Heart right ventricle (tissue), 16 donors: ENCODE measurements at regions not wholly inside any gene's neighbourhood (a gene's known extent, or its start where the extent isn't known, plus 50 kb on each side); places are given as distances from the start of the nearest gene placed in this dataset.

Source experiments
- ATAC-seq, 8 donors: fragments of 200-7000 bp; cut with Tn5 transposase; one replicate each; pipeline ENCODE4 v1.9.1; 2020; ENCODE audit warnings: mild to moderate bottlenecking in 8 of 8, moderate library complexity in 8 of 8, moderate number of reproducible peaks in 1 of 8
- DNase-seq, 2 donors: peaks; one replicate each; pipeline ENCODE4 v3.0.0-alpha.2; 2020
- H3K27ac ChIP-seq, 10 donors: fragments of 200-600 bp; sonication (generic) in 2 of 10; one replicate each; pipeline versions ENCODE4 v1.5.0 to v1.8.0; 2020 to 2022; ENCODE audit warnings: mild to moderate bottlenecking in 3 of 10
- H3K27me3 ChIP-seq, 7 donors: fragments of 200-600 bp; one replicate each; pipeline ENCODE4 v1.8.0; 2021 to 2022; ENCODE audit warnings: mild to moderate bottlenecking in 2 of 7
- H3K36me3 ChIP-seq, 9 donors: fragments of 200-600 bp; sonication (generic) in 1 of 9; one replicate each; pipeline versions ENCODE4 v1.5.0 to v1.8.0; 2020 to 2022; ENCODE audit warnings: mild to moderate bottlenecking in 2 of 9
- H3K4me1 ChIP-seq, 9 donors: fragments of 200-600 bp; sonication (generic) in 1 of 9; one replicate each; pipeline versions ENCODE4 v1.5.0 to v1.8.0; 2020 to 2022; ENCODE audit warnings: mild to moderate bottlenecking in 4 of 9
- H3K4me3 ChIP-seq, 10 donors: fragments of 200-600 bp; sonication (generic) in 2 of 10; one replicate each; pipeline versions ENCODE4 v1.5.0 to v1.8.0; 2020 to 2022; ENCODE audit warnings: mild to moderate bottlenecking in 7 of 10, moderate library complexity in 2 of 10
- H3K9me3 ChIP-seq, 11 donors: fragments of 200-600 bp in 10 of 11; sonication (generic) in 2 of 11; one replicate each; pipeline versions ENCODE4 v1.5.0 to v1.8.0; 2013 to 2022; ENCODE audit warnings: mild to moderate bottlenecking in 2 of 11, control low read depth in 1 of 11, moderate library complexity in 1 of 11
- WGBS, 2 donors: extraction: QIAGEN DNeasy Blood & Tissue Kit; methylation state at CpG; one replicate each; pipeline ENCODE4 v1.1.7; 2013; ENCODE audit warnings: inconsistent platforms in 1 of 2; 5-methylcytosine and 5-hydroxymethylcytosine counted together
- intact Hi-C, 10 donors: fragments of 100-400 bp; cut with DNase I; formaldehyde crosslinking; loops; one replicate each; pipeline versions ENCODE4 v1.11.1 to v1.14.2; 2022
- TF ChIP-seq, protein P1 (sequence below), 9 donors: fragments of 200-600 bp; sonication (generic) in 2 of 9; IDR thresholded peaks; one replicate each; pipeline versions ENCODE4 v1.5.0 to v1.8.0; 2021 to 2022; ENCODE audit warnings: antibody characterized with exemption in 9 of 9, mild to moderate bottlenecking in 5 of 9, moderate library complexity in 1 of 9
- donor health status: Arrhythmogenic right ventricular cardiomyopathy.
- donor health status: ischemic (EF 13 %, LVEDD 7.1; RV severe dilation, severe dysfunction).
- donor health status: healthy with polysubstance abuse.
- donor health status: DM: no; HTN: yes; CAD: no.
- donor health status: DM: no; HTN: no; CAD: no.
- donor health status: ischemic (EF 25% LVEDD 6.9; RV normal size, moderate dysfunction).
- donor health status: ischemic (EF 25% LVEDD 5.7; RV mildly dilated, moderate dysfunction).
- donor health status: healthy.
- donor health status: DM: yes; HTN: yes; CAD: no.
- donor health status: Ischemic cardiomyopathy.
- donor health status: ischemic (EF 35%, LVEDD 5.7; RV mildly dilated, moderate dysfunction).
- donor health status: nonischemic (EF 11% LVEDD 7.7; RV severe dilation, severe dysfunction).
- donor health status: DM: yes; HTN: yes; CAD: no.
- donor health status: PGD.
- donor health status: ischemic (EF 29% LVEDD 5.4; RV normal size, mild dysfunction).
- donor health status: nonischemic (EF 23%, LVEDD 6.1; RV moderate dilation, normal function).

DNA sequence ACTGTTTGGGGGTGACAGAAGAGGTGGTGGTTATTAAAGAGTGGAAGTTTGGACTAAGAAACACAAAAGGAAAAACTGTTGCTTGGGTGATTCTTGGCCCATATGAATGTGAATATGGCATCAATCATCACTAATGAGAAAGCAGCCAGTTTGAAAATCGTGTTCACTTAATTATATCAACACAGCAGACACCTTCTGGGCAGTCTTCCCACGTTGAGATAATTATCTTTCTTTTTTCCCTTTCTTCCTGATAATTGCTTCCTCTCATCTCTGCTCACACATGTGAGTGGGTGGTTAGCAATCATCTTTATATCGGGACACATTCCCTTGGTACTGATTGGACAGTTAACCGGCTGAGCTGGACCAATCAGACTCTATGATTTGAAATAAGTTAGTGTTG is 539.7 kb downstream of the AACS start:
- H3K27me3 ChIP-seq: no peaks in the 10 kb centered on the region
- H3K36me3 ChIP-seq: no peaks in the 10 kb centered on the region
- intact Hi-C loops: no loop called here
- no peak for ATAC-seq
- no peaks in the 10 kb centered on the region for H3K4me1 ChIP-seq
- H3K9me3 ChIP-seq: peaks cover 0 to 15% (median 0%) of the 10 kb centered on the region in 11 donors
- DNase-seq: no peak
- H3K27ac ChIP-seq: no peak overlapping the region
- H3K4me3 ChIP-seq: no peak overlapping the region
- 56% methylated on average over 4 of the region's 4 CpGs for WGBS, 2 donors
- TF ChIP-seq, protein P1, sequence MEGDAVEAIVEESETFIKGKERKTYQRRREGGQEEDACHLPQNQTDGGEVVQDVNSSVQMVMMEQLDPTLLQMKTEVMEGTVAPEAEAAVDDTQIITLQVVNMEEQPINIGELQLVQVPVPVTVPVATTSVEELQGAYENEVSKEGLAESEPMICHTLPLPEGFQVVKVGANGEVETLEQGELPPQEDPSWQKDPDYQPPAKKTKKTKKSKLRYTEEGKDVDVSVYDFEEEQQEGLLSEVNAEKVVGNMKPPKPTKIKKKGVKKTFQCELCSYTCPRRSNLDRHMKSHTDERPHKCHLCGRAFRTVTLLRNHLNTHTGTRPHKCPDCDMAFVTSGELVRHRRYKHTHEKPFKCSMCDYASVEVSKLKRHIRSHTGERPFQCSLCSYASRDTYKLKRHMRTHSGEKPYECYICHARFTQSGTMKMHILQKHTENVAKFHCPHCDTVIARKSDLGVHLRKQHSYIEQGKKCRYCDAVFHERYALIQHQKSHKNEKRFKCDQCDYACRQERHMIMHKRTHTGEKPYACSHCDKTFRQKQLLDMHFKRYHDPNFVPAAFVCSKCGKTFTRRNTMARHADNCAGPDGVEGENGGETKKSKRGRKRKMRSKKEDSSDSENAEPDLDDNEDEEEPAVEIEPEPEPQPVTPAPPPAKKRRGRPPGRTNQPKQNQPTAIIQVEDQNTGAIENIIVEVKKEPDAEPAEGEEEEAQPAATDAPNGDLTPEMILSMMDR (IDR thresholded peaks at IDR 0.05): no peak

DNA sequence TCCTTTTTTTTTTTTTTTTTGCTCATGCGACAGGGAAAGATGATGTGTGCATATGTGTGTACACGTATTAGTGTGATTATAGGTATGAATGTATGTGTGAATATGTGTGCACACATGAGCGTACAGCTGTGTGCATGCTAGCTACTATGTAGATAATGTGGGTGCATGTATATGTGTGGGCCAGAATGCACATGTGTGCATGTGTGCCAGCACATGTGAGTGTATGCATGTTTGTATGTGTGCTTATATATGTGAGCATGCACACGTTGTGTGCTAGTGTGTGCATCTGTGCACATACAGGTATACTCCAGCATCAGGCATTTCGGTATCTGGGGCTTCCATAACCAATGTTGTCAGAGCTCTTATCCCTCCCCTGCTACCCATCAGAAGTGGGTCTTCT is 541.1 kb downstream of the AACS start:
- no peaks in the 10 kb centered on the region for H3K27me3 ChIP-seq
- peaks cover 0 to 15% (median 0%) of the 10 kb centered on the region in 11 donors for H3K9me3 ChIP-seq
- intact Hi-C loops: no loop called here
- TF ChIP-seq, protein P1 (IDR thresholded peaks at IDR 0.05): no peak
- DNase-seq (no peak), ATAC-seq (no peak)
- no peaks in the 10 kb centered on the region for H3K4me1 ChIP-seq
- H3K36me3 ChIP-seq: no peaks in the 10 kb centered on the region
- 80 to 86% methylated on average over 5 of the region's 5 CpGs for WGBS, 2 donors
- no peak overlapping the region for H3K27ac ChIP-seq
- H3K4me3 ChIP-seq: no peak overlapping the region

GRCh38 chr12:125610292-125610691 is 545.1 kb downstream of the AACS start:
- H3K9me3 ChIP-seq: peaks cover 0 to 6% (median 0%) of the 10 kb centered on the region in 11 donors
- H3K27ac ChIP-seq: no peak overlapping the region
- no peaks in the 10 kb centered on the region for H3K27me3 ChIP-seq
- no peaks in the 10 kb centered on the region for H3K36me3 ChIP-seq
- H3K4me3 ChIP-seq: no peak overlapping the region
- H3K4me1 ChIP-seq: no peaks in the 10 kb centered on the region
- WGBS, 2 donors: 67 to 70% methylated on average over 5 of the region's 5 CpGs
- no peak for ATAC-seq
- TF ChIP-seq, protein P1 (IDR thresholded peaks at IDR 0.05): no peak
- no peak for DNase-seq
- intact Hi-C loops: no loop called here

DNA sequence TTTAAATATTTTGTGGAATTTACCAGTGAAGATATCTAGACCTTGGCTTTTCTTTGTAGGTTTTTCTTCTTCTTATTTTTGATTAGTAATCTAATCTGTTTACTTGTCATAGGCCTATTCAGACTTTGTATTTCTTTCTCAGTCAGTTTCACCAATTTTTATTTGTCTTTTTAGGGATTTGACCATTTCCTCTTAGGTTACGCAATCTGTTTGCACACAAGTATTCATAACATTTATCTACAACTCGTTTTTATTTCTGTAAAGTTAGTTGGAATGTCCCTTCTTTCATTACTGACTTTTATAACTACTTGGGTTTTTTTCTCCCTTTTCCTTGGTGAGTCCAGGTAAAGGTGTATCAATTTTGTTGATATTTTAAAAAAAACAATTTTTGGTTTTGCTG is 545.7 kb downstream of the AACS start:
- no peaks in the 10 kb centered on the region for H3K36me3 ChIP-seq
- TF ChIP-seq, protein P1 (IDR thresholded peaks at IDR 0.05): no peak
- H3K9me3 ChIP-seq: peaks cover 0 to 6% (median 0%) of the 10 kb centered on the region in 11 donors
- WGBS, 2 donors: 62 to 76% methylated on average over 2 of the region's 2 CpGs
- intact Hi-C loops: no loop called here
- no peak overlapping the region for H3K27ac ChIP-seq
- DNase-seq (no peak), ATAC-seq (no peak)
- no peaks in the 10 kb centered on the region for H3K27me3 ChIP-seq
- H3K4me1 ChIP-seq: no peaks in the 10 kb centered on the region
- H3K4me3 ChIP-seq: no peak overlapping the region
